Gastroesophageal sphincter (tissue), 4 donors: ENCODE measurements at regions not wholly inside any gene's neighbourhood (a gene's known extent, or its start where the extent isn't known, plus 50 kb on each side); places are given as distances from the start of the nearest gene placed in this dataset.
"Not testable (repeated sequence)": the region's sequence is repeated elsewhere in the genome, so short reads cannot be mapped to it uniquely, and the experiment has no call there.

Experiments
- ATAC-seq: fragments of 150-250 bp; one replicate; pipeline ENCODE4 v1.9.1; 2016; ENCODE audit warnings: mild to moderate bottlenecking, moderate library complexity
- H3K27ac ChIP-seq, 4 donors: fragments of 200-600 bp; sonication (generic) in 3 of 4; 1 replicate in 3 of 4; 2 replicates in 1 of 4; pipeline ENCODE4 v1.5.1; 2016 to 2019
- H3K27me3 ChIP-seq: fragments of 200-600 bp; sonication (generic); one replicate; pipeline ENCODE4 v1.5.1; 2019
- H3K36me3 ChIP-seq, 2 donors: fragments of 200-600 bp; sonication (generic); one replicate each; pipeline ENCODE4 v1.5.1; 2019; ENCODE audit warnings: control low read depth in 1 of 2
- H3K4me1 ChIP-seq, 3 donors: fragments of 200-600 bp; sonication (generic); 1 replicate in 2 of 3; 2 replicates in 1 of 3; pipeline ENCODE4 v1.5.1; 2016 to 2019; ENCODE audit warnings: control low read depth in 2 of 3
- H3K4me3 ChIP-seq, 2 donors: fragments of 200-600 bp; sonication (generic); one replicate each; pipeline ENCODE4 v1.5.1; 2019; ENCODE audit warnings: mild to moderate bottlenecking in 1 of 2, moderate library complexity in 1 of 2
- H3K9me3 ChIP-seq, 3 donors: fragments of 200-600 bp; sonication (generic); one replicate each; pipeline ENCODE4 v1.5.1; 2017 to 2019; ENCODE audit warnings: control low read depth in 2 of 3
- CTCF ChIP-seq, 4 experiments: fragments of 200-600 bp in 2 of 4; fragments of 450-650 bp in 2 of 4; sonication (generic) in 1 of 4; IDR thresholded peaks; one replicate each; pipeline ENCODE4 v1.5.1; 2017 to 2019; ENCODE audit warnings: antibody characterized with exemption in 4 of 4, mild to moderate bottlenecking in 2 of 4, moderate library complexity in 2 of 4
- EP300 ChIP-seq: sonication (generic); formaldehyde crosslinking; IDR thresholded peaks from one replicate; pipeline ENCODE4 v1.6.1; 2017; ENCODE audit warnings: antibody characterized with exemption, mild to moderate bottlenecking
- POLR2A ChIP-seq, 2 donors: fragments of 450-650 bp; IDR thresholded peaks; one replicate each; pipeline ENCODE4 v1.6.1; 2017; ENCODE audit warnings: antibody characterized with exemption in 2 of 2, mild to moderate bottlenecking in 2 of 2, moderate library complexity in 1 of 2
- POLR2AphosphoS5 ChIP-seq: sonication (generic); formaldehyde crosslinking; IDR thresholded peaks from one replicate; pipeline ENCODE4 v1.6.1; 2017; ENCODE audit warnings: antibody characterized with exemption
- WGBS, 2 donors: methylation state at CpG; one replicate each; pipeline ENCODE4 v1.1.5; 2018; ENCODE audit warnings: low coverage in 1 of 2; 5-methylcytosine and 5-hydroxymethylcytosine counted together

- Histone ChIP-seq H3K9me3 (no peaks in the 10 kb centered on the region), H3K27me3 (no peaks in the 10 kb centered on the region), H3K27ac (no peak overlapping the region), H3K36me3 (no peaks in the 10 kb centered on the region), H3K4me3 (no peak overlapping the region), H3K4me1 (no peaks in the 10 kb centered on the region)
- 69% methylated on average over 2 of the region's 2 CpGs; no CpG with 5 or more reads in 1 of the 2 donors for WGBS, 2 donors
- no peak for ATAC-seq
- no peak for TF ChIP-seq POLR2AphosphoS5
- no peak for TF ChIP-seq EP300
- no peak for TF ChIP-seq CTCF (IDR thresholded peaks at IDR 0.05)
- no peak for TF ChIP-seq POLR2A (IDR thresholded peaks at IDR 0.05)
Measured at GRCh38 chr4:138389976-138390685, 148.0 kb upstream of the SLC7A11 start.

- no peak for ATAC-seq
- no peaks in the 10 kb centered on the region for H3K4me1 ChIP-seq
- 89 to 100% methylated on average over 1 of the region's 1 CpG for WGBS, 2 donors
- H3K4me3 ChIP-seq = no peak overlapping the region
- no peak for TF ChIP-seq POLR2AphosphoS5
- TF ChIP-seq EP300 = no peak
- TF ChIP-seq CTCF (IDR thresholded peaks at IDR 0.05) = no peak
- TF ChIP-seq POLR2A (IDR thresholded peaks at IDR 0.05) = no peak
- no peak overlapping the region for H3K27ac ChIP-seq
- no peaks in the 10 kb centered on the region for H3K27me3 ChIP-seq
- H3K36me3 ChIP-seq = no peaks in the 10 kb centered on the region
- peaks cover 0 to 34% (median 0%) of the 10 kb centered on the region in 3 donors for H3K9me3 ChIP-seq
Measured at GRCh38 chr4:138374947-138375346, 132.8 kb upstream of the SLC7A11 start.

GRCh38 chr4:138367942-138368341 is 125.8 kb upstream of the SLC7A11 start:
- Histone ChIP-seq H3K27ac (no peak overlapping the region), H3K36me3 (no peaks in the 10 kb centered on the region), H3K4me1 (no peaks in the 10 kb centered on the region), H3K4me3 (no peak overlapping the region), H3K27me3 (no peaks in the 10 kb centered on the region), H3K9me3 (no peaks in the 10 kb centered on the region)
- ATAC-seq = no peak
- TF ChIP-seq POLR2A (IDR thresholded peaks at IDR 0.05) = no peak
- TF ChIP-seq POLR2AphosphoS5 = no peak
- TF ChIP-seq EP300 = no peak
- no peak for TF ChIP-seq CTCF (IDR thresholded peaks at IDR 0.05)

- H3K27ac ChIP-seq, H3K27me3 ChIP-seq, ATAC-seq, H3K4me1 ChIP-seq, H3K36me3 ChIP-seq, H3K4me3 ChIP-seq: not testable (repeated sequence)
- 63 to 97% methylated on average over 1 to 3 of the region's 3 CpGs for WGBS, 2 donors
- H3K9me3 ChIP-seq = peaks cover 0 to 23% (median 0%) of the 10 kb centered on the region in 3 donors
Measured at GRCh38 chr4:138352446-138352845, 110.3 kb upstream of the SLC7A11 start.

GRCh38 chr4:138348055-138348454 is 105.9 kb upstream of the SLC7A11 start:
- Histone ChIP-seq H3K27me3 (no peaks in the 10 kb centered on the region), H3K4me3 (no peak overlapping the region), H3K36me3 (no peaks in the 10 kb centered on the region), H3K9me3 (no peaks in the 10 kb centered on the region), H3K4me1 (no peaks in the 10 kb centered on the region), H3K27ac (no peak overlapping the region)
- no peak for ATAC-seq
- no peak for TF ChIP-seq EP300
- no peak for TF ChIP-seq POLR2A (IDR thresholded peaks at IDR 0.05)
- no peak for TF ChIP-seq CTCF (IDR thresholded peaks at IDR 0.05)
- TF ChIP-seq POLR2AphosphoS5 = no peak
- 54 to 90% methylated on average over 3 of the region's 3 CpGs for WGBS, 2 donors
